Loucy (cell line): ENCODE measurements at regions not wholly inside any gene's neighbourhood (a gene's known extent, or its start where the extent isn't known, plus 50 kb on each side); places are given as distances from the start of the nearest gene placed in this dataset.

Source experiments
- H2AFZ ChIP-seq: fragments of 200-600 bp; sonication (generic); 2 replicates; pipeline ENCODE4 v1.6.0; 2016; ENCODE audit warnings: antibody characterized with exemption, mild to moderate bottlenecking, low read length, moderate library complexity
- H3F3A ChIP-seq: fragments of 200-600 bp; 2 replicates; pipeline ENCODE4 v1.6.0; 2016; ENCODE audit warnings: antibody characterized with exemption, low read depth, mild to moderate bottlenecking
- H3K27me3 ChIP-seq: fragments of 200-600 bp; sonication (generic); 2 replicates; pipeline ENCODE4 v1.6.1; 2014; ENCODE audit warnings: low read length, mild to moderate bottlenecking; ENCODE audit not compliant: insufficient read depth, poor library complexity, severe bottlenecking
- H3K36me3 ChIP-seq: fragments of 200-600 bp; sonication (generic); 2 replicates; pipeline ENCODE4 v1.6.1; 2016; ENCODE audit warnings: low read length; ENCODE audit not compliant: insufficient read depth
- H3K4me1 ChIP-seq: fragments of 200-600 bp; sonication (generic); 2 replicates; pipeline ENCODE4 v1.5.1; 2014; ENCODE audit warnings: low read length, mild to moderate bottlenecking; ENCODE audit not compliant: insufficient read depth, poor library complexity, severe bottlenecking
- H3K4me2 ChIP-seq: fragments of 200-600 bp; sonication (generic); 2 replicates; pipeline ENCODE4 v1.6.0; 2014; ENCODE audit warnings: antibody characterized with exemption, low read length, low read depth, mild to moderate bottlenecking; ENCODE audit not compliant: poor library complexity, severe bottlenecking
- H3K4me3 ChIP-seq: fragments of 200-600 bp; sonication (generic); 2 replicates; pipeline ENCODE4 v1.5.1; 2014; ENCODE audit warnings: low read length, mild to moderate bottlenecking, mixed read lengths; ENCODE audit not compliant: poor library complexity, severe bottlenecking
- H3K79me2 ChIP-seq: fragments of 200-600 bp; sonication (generic); 2 replicates; pipeline ENCODE4 v1.6.1; 2014; ENCODE audit warnings: low read length; ENCODE audit not compliant: insufficient read depth
- H3K9ac ChIP-seq: fragments of 200-600 bp; sonication (generic); 2 replicates; pipeline ENCODE4 v1.6.0; 2014; ENCODE audit warnings: mild to moderate bottlenecking, low read depth, low read length, moderate library complexity; ENCODE audit not compliant: poor library complexity, severe bottlenecking
- H3K9me2 ChIP-seq: fragments of 200-600 bp; sonication (generic); replicated peaks from 2 replicates; pipeline ENCODE4 v1.6.1; 2016; ENCODE audit warnings: low read depth, low read length, mixed read lengths
- H3K9me3 ChIP-seq: fragments of 200-600 bp; sonication (generic); 2 replicates; pipeline ENCODE4 v1.6.1; 2014; ENCODE audit warnings: mild to moderate bottlenecking, antibody characterized with exemption, low read length, low read depth; ENCODE audit not compliant: insufficient read depth
- H4K20me1 ChIP-seq: fragments of 200-600 bp; sonication (generic); 2 replicates; pipeline ENCODE4 v1.6.0; 2014; ENCODE audit warnings: antibody characterized with exemption, low read length, mild to moderate bottlenecking; ENCODE audit not compliant: insufficient read depth, poor library complexity, severe bottlenecking
- CTCF ChIP-seq: fragments of 200-600 bp; sonication (generic); conservative IDR thresholded peaks from 2 replicates; pipeline ENCODE4 v1.5.1; 2014; ENCODE audit warnings: mild to moderate bottlenecking, antibody characterized with exemption, low read length
- EZH2phosphoT487 ChIP-seq: fragments of 200-600 bp; IDR thresholded peaks from 2 replicates; pipeline ENCODE4 v1.6.1; 2018; ENCODE audit warnings: antibody characterized with exemption, mild to moderate bottlenecking, moderate library complexity, borderline replicate concordance

GRCh38 chr2:114157057-114157385 is 267.1 kb downstream of the ACTR3 start:
- no peaks in the 10 kb centered on the region for H3K36me3 ChIP-seq
- H4K20me1 ChIP-seq, result no peaks in the 10 kb centered on the region
- no peaks in the 10 kb centered on the region for H3K4me1 ChIP-seq
- no peak for TF ChIP-seq CTCF
- TF ChIP-seq EZH2phosphoT487, result no peak
- no peak overlapping the region for H3K4me3 ChIP-seq
- no peaks in the 10 kb centered on the region for H3K9me2 ChIP-seq
- H3K27me3 ChIP-seq, result no peaks in the 10 kb centered on the region
- no peaks in the 10 kb centered on the region for H3K79me2 ChIP-seq
- H3F3A ChIP-seq, result no peaks in the 10 kb centered on the region
- no peak overlapping the region for H2AFZ ChIP-seq
- no peak overlapping the region for H3K9ac ChIP-seq
- no peak overlapping the region for H3K4me2 ChIP-seq
- H3K9me3 ChIP-seq, result no peaks in the 10 kb centered on the region

- Histone ChIP-seq H3K4me1 (no peaks in the 10 kb centered on the region), H3K36me3 (no peaks in the 10 kb centered on the region), H3K4me2 (no peak overlapping the region), H3K27me3 (no peaks in the 10 kb centered on the region), H3K9me3 (no peaks in the 10 kb centered on the region), H2AFZ (no peak overlapping the region), H3K9ac (no peak overlapping the region), H3K4me3 (no peak overlapping the region), H3F3A (no peaks in the 10 kb centered on the region), H3K79me2 (no peaks in the 10 kb centered on the region), H4K20me1 (no peaks in the 10 kb centered on the region), H3K9me2 (no peaks in the 10 kb centered on the region)
- no peak for TF ChIP-seq CTCF
- no peak for TF ChIP-seq EZH2phosphoT487
These were observed 270.5 kb downstream of the ACTR3 start for GRCh38 chr2:114160263-114160981.

- Histone ChIP-seq H3F3A (no peaks in the 10 kb centered on the region), H3K4me1 (no peaks in the 10 kb centered on the region), H3K36me3 (no peaks in the 10 kb centered on the region), H2AFZ (no peak overlapping the region), H3K9me3 (no peaks in the 10 kb centered on the region), H3K9ac (no peak overlapping the region), H4K20me1 (no peaks in the 10 kb centered on the region), H3K4me3 (no peak overlapping the region), H3K79me2 (no peaks in the 10 kb centered on the region), H3K27me3 (no peaks in the 10 kb centered on the region), H3K4me2 (no peak overlapping the region), H3K9me2 (no peaks in the 10 kb centered on the region)
- TF ChIP-seq EZH2phosphoT487 (no peak), CTCF (no peak)
These were observed 271.5 kb downstream of the ACTR3 start for GRCh38 chr2:114161371-114161770.
